Esophagus squamous epithelium (tissue), 4 donors: ENCODE measurements at regions not wholly inside any gene's neighbourhood (a gene's known extent, or its start where the extent isn't known, plus 50 kb on each side); places are given as distances from the start of the nearest gene placed in this dataset.
"Not testable (repeated sequence)": the region's sequence is repeated elsewhere in the genome, so short reads cannot be mapped to it uniquely, and the experiment has no call there.

ENCODE experiments used
- POLR2A ChIP-seq, 4 donors: fragments of 450-650 bp; IDR thresholded peaks; one replicate each; pipeline ENCODE4 v1.6.1; 2017; ENCODE audit warnings: antibody characterized with exemption in 4 of 4, mild to moderate bottlenecking in 4 of 4, moderate library complexity in 3 of 4
- TF ChIP-seq, protein P1 (sequence below), 6 experiments: fragments of 450-650 bp in 4 of 6; fragments of 200-600 bp in 2 of 6; sonication (generic) in 2 of 6; IDR thresholded peaks; one replicate each; pipeline ENCODE4 v1.5.1; 2016 to 2019; ENCODE audit warnings: antibody characterized with exemption in 6 of 6, mild to moderate bottlenecking in 4 of 6, moderate library complexity in 4 of 6

- TF ChIP-seq, protein P1, sequence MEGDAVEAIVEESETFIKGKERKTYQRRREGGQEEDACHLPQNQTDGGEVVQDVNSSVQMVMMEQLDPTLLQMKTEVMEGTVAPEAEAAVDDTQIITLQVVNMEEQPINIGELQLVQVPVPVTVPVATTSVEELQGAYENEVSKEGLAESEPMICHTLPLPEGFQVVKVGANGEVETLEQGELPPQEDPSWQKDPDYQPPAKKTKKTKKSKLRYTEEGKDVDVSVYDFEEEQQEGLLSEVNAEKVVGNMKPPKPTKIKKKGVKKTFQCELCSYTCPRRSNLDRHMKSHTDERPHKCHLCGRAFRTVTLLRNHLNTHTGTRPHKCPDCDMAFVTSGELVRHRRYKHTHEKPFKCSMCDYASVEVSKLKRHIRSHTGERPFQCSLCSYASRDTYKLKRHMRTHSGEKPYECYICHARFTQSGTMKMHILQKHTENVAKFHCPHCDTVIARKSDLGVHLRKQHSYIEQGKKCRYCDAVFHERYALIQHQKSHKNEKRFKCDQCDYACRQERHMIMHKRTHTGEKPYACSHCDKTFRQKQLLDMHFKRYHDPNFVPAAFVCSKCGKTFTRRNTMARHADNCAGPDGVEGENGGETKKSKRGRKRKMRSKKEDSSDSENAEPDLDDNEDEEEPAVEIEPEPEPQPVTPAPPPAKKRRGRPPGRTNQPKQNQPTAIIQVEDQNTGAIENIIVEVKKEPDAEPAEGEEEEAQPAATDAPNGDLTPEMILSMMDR (IDR thresholded peaks at IDR 0.05): not testable (repeated sequence)
- not testable (repeated sequence) for TF ChIP-seq POLR2A (IDR thresholded peaks at IDR 0.05)
Measured at GRCh38 chr16:88271296-88271695, 111.5 kb upstream of the ZNF469 start.
